ENCODE measurements at regions not wholly inside any gene's neighbourhood (a gene's known extent, or its start where the extent isn't known, plus 50 kb on each side); places are given as distances from the start of the nearest gene placed in this dataset.

DNA sequence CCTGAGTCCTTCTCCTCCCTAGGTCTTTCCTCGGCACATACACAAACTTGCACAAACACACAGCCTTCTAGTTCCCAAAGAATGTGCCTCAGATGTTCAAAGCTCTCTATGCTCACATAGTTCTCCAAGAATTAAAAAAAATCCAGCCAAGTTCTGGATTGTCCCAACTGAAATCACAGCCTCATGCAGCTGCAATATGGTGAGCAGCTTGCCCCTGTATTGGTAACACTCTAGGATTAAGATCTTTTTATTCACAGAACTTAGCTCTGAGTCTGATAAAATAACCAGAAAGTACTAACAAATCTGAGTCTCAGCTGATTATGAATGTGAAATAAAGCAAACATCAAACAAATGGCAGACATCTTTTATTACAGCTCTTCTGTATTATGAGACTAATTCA is 604.8 kb upstream of the PFKP start:
- Mint-ChIP-seq H3K4me1 (no peaks in the 10 kb centered on the region), H3K4me3 (no peak overlapping the region), H3K27ac (no peak overlapping the region), H3K27me3 (ENCODE audit: low read depth) (peaks cover 2% of the 10 kb centered on the region), H3K36me3 (ENCODE audit: low read depth) (peaks cover 6% of the 10 kb centered on the region), H3K9me3 (peaks cover 24% of the 10 kb centered on the region)
- TF ChIP-seq, protein P1, sequence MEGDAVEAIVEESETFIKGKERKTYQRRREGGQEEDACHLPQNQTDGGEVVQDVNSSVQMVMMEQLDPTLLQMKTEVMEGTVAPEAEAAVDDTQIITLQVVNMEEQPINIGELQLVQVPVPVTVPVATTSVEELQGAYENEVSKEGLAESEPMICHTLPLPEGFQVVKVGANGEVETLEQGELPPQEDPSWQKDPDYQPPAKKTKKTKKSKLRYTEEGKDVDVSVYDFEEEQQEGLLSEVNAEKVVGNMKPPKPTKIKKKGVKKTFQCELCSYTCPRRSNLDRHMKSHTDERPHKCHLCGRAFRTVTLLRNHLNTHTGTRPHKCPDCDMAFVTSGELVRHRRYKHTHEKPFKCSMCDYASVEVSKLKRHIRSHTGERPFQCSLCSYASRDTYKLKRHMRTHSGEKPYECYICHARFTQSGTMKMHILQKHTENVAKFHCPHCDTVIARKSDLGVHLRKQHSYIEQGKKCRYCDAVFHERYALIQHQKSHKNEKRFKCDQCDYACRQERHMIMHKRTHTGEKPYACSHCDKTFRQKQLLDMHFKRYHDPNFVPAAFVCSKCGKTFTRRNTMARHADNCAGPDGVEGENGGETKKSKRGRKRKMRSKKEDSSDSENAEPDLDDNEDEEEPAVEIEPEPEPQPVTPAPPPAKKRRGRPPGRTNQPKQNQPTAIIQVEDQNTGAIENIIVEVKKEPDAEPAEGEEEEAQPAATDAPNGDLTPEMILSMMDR (IDR thresholded peaks at IDR 0.05; ENCODE audit: unreplicated experiment in 3 of 3) = no peak

DNA sequence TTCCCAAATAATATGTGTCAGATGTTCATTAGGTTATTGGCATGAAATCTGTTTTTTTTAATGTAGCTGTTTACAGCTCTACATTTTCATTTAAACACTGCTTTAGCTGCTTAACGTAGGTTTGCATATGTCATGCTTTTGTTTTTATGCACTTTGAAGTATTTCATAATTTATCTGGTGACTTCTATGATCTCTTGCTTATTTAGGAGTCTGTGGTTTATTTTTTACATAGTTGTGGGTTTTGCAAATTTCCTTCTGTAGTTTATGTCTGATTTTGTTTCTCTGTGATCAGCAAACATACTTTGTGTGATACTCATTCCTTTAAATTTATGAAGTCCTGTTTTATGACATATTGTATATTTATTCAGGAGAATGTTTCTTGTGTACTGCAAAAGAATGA is 606.5 kb upstream of the PFKP start:
- Mint-ChIP-seq H3K27me3 (ENCODE audit: low read depth) (peaks cover 6% of the 10 kb centered on the region), H3K36me3 (ENCODE audit: low read depth) (peaks cover 6% of the 10 kb centered on the region), H3K27ac (no peak overlapping the region), H3K4me1 (no peaks in the 10 kb centered on the region), H3K9me3 (peaks cover 18% of the 10 kb centered on the region), H3K4me3 (no peak overlapping the region)
- TF ChIP-seq, protein P1 (IDR thresholded peaks at IDR 0.05; ENCODE audit: unreplicated experiment in 3 of 3) = no peak

- H3K27me3 Mint-ChIP-seq (ENCODE audit: low read depth) = peaks cover 6% of the 10 kb centered on the region
- no peaks in the 10 kb centered on the region for H3K4me1 Mint-ChIP-seq
- TF ChIP-seq, protein P1 (IDR thresholded peaks at IDR 0.05; ENCODE audit: unreplicated experiment in 3 of 3) = no peak
- no peak overlapping the region for H3K27ac Mint-ChIP-seq
- peaks cover 13% of the 10 kb centered on the region for H3K9me3 Mint-ChIP-seq
- peaks cover 6% of the 10 kb centered on the region for H3K36me3 Mint-ChIP-seq (ENCODE audit: low read depth)
- H3K4me3 Mint-ChIP-seq = no peak overlapping the region
These were observed 607.6 kb upstream of the PFKP start for GRCh38 chr10:2459713-2460112.

DNA sequence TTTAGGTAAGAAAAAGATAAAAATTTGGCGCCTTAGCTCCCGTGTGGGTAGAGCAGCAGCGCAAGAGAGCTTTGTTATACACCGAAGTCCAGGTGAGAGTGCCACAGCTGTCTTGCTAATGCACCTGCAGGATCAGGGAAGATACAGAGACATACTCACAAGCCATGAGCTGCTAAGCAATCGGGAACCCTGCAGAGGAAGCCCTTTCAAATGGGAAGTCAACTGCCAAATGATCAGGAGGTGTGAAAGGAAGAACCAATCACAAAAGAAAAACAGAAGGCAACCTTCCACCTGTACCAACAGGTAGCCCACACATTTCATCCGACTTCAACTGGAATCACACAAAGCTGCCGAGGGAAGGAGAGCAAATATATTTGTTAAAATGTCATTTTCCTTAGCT is 610.5 kb upstream of the PFKP start:
- Mint-ChIP-seq H3K36me3 (ENCODE audit: low read depth) (peaks cover 6% of the 10 kb centered on the region), H3K4me3 (no peak overlapping the region), H3K9me3 (peaks cover 13% of the 10 kb centered on the region), H3K27me3 (ENCODE audit: low read depth) (peaks cover 6% of the 10 kb centered on the region), H3K4me1 (no peaks in the 10 kb centered on the region), H3K27ac (no peak overlapping the region)
- TF ChIP-seq, protein P1 (IDR thresholded peaks at IDR 0.05; ENCODE audit: unreplicated experiment in 3 of 3) = no peak

DNA sequence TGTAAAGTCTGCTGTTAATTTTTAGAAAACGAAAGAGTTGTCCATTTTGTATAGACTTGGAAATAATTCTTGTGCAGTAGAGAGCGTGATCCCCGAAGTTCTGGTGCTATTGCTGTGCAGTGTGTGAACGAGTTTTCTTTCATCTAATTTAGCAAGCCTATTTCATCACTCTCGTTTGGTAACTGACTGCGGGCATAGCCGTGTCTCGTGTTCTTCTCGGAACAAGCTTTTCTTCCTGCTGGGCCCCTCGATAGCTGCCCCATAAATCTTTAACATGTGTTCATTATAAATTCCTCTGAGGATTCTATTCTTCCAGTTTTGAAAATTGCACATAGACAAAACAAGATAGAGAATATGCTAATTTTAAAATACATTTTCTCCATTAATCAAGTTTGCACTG is 622.0 kb upstream of the PFKP start:
- Mint-ChIP-seq H3K27me3 (ENCODE audit: low read depth) (peaks cover 4% of the 10 kb centered on the region), H3K9me3 (peaks cover 7% of the 10 kb centered on the region), H3K36me3 (ENCODE audit: low read depth) (no peaks in the 10 kb centered on the region), H3K4me1 (no peaks in the 10 kb centered on the region), H3K4me3 (no peak overlapping the region), H3K27ac (no peak overlapping the region)
- TF ChIP-seq, protein P1 (IDR thresholded peaks at IDR 0.05; ENCODE audit: unreplicated experiment in 3 of 3) = no peak

GRCh38 chr10:2439983-2440382 is 627.4 kb upstream of the PFKP start:
- H3K27me3 Mint-ChIP-seq (ENCODE audit: low read depth) = peaks cover 10% of the 10 kb centered on the region
- no peak overlapping the region for H3K27ac Mint-ChIP-seq
- peaks cover 5% of the 10 kb centered on the region for H3K4me1 Mint-ChIP-seq
- TF ChIP-seq, protein P1 (IDR thresholded peaks at IDR 0.05; ENCODE audit: unreplicated experiment in 3 of 3) = no peak
- no peak overlapping the region for H3K4me3 Mint-ChIP-seq
- H3K36me3 Mint-ChIP-seq (ENCODE audit: low read depth) = no peaks in the 10 kb centered on the region
- peaks cover 8% of the 10 kb centered on the region for H3K9me3 Mint-ChIP-seq

Measured in nephron (organoid).